GM10266 (cell line): ENCODE measurements at regions not wholly inside any gene's neighbourhood (a gene's known extent, or its start where the extent isn't known, plus 50 kb on each side); places are given as distances from the start of the nearest gene placed in this dataset.

Experiments used
- DNase-seq: peaks from one replicate; pipeline ENCODE4 v3.0.0; 2012; ENCODE audit errors: extremely low spot score
- TF ChIP-seq, protein P1 (sequence below): IDR thresholded peaks from 2 replicates; pipeline ENCODE4 v1.5.1; 2012; ENCODE audit warnings: mild to moderate bottlenecking, low read depth; ENCODE audit not compliant: control insufficient read depth, insufficient read depth; ENCODE audit errors: missing control alignments

DNA sequence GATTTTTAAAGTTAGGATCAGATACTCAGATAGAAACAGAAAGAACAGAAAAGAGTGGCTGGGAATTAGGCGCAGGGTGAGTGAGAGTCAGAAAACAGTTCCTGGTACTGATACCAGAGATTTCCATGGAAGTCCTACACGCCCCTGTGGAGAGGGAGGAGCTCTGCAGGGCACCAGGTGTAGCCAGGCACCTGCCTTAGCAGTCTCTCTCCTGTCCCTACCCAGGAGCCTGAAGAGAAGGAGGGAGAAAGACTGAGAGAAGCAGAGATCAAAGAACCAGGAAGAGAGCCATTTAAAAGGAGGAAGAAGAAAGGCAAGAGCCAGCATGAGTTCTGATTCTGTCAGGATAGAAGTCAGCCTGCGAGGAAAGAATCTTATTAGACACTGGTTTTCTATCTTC is 65.0 kb downstream of the CBLN1 start:
- TF ChIP-seq, protein P1, sequence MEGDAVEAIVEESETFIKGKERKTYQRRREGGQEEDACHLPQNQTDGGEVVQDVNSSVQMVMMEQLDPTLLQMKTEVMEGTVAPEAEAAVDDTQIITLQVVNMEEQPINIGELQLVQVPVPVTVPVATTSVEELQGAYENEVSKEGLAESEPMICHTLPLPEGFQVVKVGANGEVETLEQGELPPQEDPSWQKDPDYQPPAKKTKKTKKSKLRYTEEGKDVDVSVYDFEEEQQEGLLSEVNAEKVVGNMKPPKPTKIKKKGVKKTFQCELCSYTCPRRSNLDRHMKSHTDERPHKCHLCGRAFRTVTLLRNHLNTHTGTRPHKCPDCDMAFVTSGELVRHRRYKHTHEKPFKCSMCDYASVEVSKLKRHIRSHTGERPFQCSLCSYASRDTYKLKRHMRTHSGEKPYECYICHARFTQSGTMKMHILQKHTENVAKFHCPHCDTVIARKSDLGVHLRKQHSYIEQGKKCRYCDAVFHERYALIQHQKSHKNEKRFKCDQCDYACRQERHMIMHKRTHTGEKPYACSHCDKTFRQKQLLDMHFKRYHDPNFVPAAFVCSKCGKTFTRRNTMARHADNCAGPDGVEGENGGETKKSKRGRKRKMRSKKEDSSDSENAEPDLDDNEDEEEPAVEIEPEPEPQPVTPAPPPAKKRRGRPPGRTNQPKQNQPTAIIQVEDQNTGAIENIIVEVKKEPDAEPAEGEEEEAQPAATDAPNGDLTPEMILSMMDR = no peak
- DNase-seq = no peak

DNA sequence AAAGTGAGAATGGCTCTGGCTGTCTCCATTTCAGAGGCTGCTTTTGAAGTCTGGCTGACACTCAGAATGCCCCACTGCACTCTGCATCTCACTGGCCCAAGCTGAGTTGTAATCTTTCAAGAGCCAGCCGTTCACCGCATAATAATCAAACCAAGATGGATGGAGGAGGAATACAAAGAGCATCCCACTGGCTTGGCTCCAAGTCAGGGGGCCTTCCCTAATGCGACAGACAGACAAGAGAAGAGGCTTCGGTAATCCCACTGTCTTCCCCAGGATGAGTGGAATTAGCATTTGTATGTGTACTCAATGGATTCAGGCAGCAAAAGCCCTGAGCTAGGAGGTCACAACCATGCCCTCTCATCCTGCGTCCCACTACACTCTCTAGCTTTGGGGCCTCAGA is 68.0 kb downstream of the CBLN1 start:
- TF ChIP-seq, protein P1 = no peak
- no peak for DNase-seq

DNA sequence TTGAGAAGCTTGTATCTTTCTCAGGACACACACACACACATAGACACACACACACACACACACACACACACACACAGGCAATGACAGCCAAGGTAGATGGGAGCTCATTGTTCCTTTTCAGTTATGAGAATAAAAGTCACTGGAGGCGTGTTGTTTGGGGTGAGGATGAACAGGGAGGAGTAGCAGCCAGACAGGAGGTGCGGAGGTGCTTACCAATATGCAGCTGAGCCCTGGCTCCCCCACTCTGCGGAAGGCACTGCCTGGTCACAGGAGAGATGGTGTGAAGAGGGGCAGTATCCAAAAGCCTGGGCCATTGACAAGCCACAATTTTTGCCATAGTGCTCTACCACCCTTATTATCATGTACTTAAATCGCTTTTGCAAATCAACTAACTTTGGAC is 77.4 kb downstream of the CBLN1 start:
- no peak for DNase-seq
- TF ChIP-seq, protein P1 = no peak

DNA sequence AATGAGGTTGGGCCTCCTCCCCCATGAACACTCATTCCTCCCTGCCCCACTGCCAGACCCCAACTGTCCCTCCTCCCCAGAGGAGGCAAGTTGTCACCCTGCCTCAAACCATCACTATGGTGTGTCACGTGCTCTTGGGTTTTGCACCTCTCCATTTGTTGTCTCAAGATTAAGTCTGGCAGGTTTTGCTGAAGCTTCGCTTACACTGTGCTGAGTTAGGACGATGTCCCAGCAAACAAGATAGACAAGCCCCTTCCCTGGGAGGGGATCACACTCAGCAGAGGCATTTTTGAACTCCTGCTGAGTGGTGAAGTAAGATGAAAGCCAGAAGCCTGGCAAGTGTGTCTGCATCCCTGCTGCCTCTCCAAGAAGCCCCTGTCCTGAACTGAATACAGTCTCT is 78.3 kb downstream of the CBLN1 start:
- TF ChIP-seq, protein P1 = no peak
- DNase-seq = no peak

DNA sequence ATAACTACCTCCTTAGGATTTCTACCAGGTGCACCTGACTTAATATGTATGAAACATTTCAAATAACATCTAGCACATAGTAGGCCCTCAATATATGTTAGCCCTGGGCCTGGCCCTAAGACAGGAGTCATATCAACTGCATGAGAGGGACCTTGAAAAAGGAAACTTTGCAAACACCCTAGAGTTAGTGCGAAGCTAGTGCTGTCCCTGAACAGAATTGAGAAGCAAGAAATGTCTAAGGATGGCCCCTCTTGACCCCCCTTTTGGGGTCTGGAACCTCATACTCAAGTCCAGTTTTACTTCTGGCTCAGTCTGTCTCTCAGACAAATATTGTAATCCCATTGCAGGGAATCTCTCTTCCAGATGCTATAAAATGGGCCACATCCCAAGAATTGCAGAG is 80.5 kb downstream of the CBLN1 start:
- DNase-seq = no peak
- TF ChIP-seq, protein P1 = no peak

DNA sequence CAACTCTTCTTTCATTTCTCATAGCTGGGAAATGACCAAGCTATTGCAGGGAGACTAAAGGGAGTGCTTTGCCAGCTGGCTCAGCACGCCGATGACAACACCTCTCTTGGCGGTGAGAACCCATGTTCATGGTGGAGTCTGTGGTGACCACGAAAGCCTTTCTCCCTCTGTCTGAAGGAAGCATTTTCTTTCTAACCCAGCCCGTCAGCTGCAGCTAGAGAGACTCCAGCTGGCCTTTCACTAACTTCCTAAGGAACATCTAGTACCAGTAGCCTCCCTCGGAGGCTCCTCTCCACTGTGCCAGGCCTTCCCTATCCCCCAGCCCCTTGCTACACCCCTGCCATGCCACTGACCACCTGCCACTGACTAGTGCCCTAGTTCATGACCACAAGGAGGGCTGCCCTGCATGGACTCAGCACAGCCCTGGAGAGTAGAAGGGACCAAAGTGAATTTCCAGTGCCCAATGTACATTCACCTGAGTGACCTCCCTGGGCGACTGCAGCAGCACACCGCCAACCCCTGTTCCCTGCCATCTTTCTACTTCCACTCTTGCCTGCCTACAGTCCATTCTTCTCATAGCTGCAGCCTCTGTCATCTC is 81.3 kb downstream of the CBLN1 start:
- TF ChIP-seq, protein P1 = no peak
- no peak for DNase-seq

DNA sequence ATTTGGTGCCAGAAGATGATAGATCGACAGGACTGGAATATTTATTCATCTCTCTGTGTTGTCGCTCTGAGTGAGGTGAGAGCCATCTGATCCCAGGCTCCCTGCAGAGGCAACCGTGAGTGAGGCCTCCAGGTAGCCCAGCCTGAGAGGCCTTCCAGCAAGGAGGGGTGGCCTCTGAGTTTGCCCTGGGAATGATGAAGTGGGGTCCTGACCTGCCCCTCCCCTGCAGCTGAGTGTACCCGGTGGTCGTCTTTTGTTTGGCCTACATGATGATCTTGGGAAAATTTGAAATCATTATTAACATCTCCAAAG is 86.4 kb downstream of the CBLN1 start:
- TF ChIP-seq, protein P1 = no peak

More for the DNA sequence above, 86.4 kb downstream of the CBLN1 start:
- no peak for DNase-seq
